ENCODE measurements at regions not wholly inside any gene's neighbourhood (a gene's known extent, or its start where the extent isn't known, plus 50 kb on each side); places are given as distances from the start of the nearest gene placed in this dataset.

GRCh38 chr19:27974082-27974513 lies 1238.9 kb downstream of the UQCRFS1 start:
- TF ChIP-seq CTCF (conservative IDR thresholded peaks at IDR 0.05), result peak; percentile 85
- DNase-seq (ENCODE audit: low read depth, low spot score), result peak; percentile 40
- Mint-ChIP-seq H3K4me1 (no peaks in the 10 kb centered on the region), H3K27ac (ENCODE audit: unreplicated experiment) (no peak overlapping the region), H3K4me3 (no peak overlapping the region), H3K27me3 (ENCODE audit: low read depth) (no peaks in the 10 kb centered on the region), H3K9me3 (peaks cover 2% of the 10 kb centered on the region), H3K36me3 (ENCODE audit: low read depth) (no peaks in the 10 kb centered on the region)

- DNase-seq (ENCODE audit: low read depth, low spot score), result no peak
- Mint-ChIP-seq H3K9me3 (no peaks in the 10 kb centered on the region), H3K27ac (ENCODE audit: unreplicated experiment) (no peak overlapping the region), H3K36me3 (ENCODE audit: low read depth) (no peaks in the 10 kb centered on the region), H3K4me1 (no peaks in the 10 kb centered on the region), H3K27me3 (ENCODE audit: low read depth) (no peaks in the 10 kb centered on the region), H3K4me3 (no peak overlapping the region)
- TF ChIP-seq CTCF (conservative IDR thresholded peaks at IDR 0.05), result no peak
These were observed 1240.5 kb downstream of the UQCRFS1 start for GRCh38 chr19:27972291-27973040.

- DNase-seq (ENCODE audit: low read depth, low spot score), result no peak
- H3K4me3 Mint-ChIP-seq, result no peak overlapping the region
- H3K27ac Mint-ChIP-seq (ENCODE audit: unreplicated experiment), result no peak overlapping the region
- no peak for TF ChIP-seq CTCF (conservative IDR thresholded peaks at IDR 0.05)
- no peaks in the 10 kb centered on the region for H3K4me1 Mint-ChIP-seq
- no peaks in the 10 kb centered on the region for H3K9me3 Mint-ChIP-seq
- H3K27me3 Mint-ChIP-seq (ENCODE audit: low read depth), result no peaks in the 10 kb centered on the region
- no peaks in the 10 kb centered on the region for H3K36me3 Mint-ChIP-seq (ENCODE audit: low read depth)
These were observed 1241.1 kb downstream of the UQCRFS1 start for GRCh38 chr19:27971869-27972268.

- DNase-seq (ENCODE audit: low read depth, low spot score), result no peak
- no peak overlapping the region for H3K4me3 Mint-ChIP-seq
- no peak for TF ChIP-seq CTCF (conservative IDR thresholded peaks at IDR 0.05)
- H3K9me3 Mint-ChIP-seq, result no peaks in the 10 kb centered on the region
- H3K27me3 Mint-ChIP-seq (ENCODE audit: low read depth), result no peaks in the 10 kb centered on the region
- no peaks in the 10 kb centered on the region for H3K4me1 Mint-ChIP-seq
- no peaks in the 10 kb centered on the region for H3K36me3 Mint-ChIP-seq (ENCODE audit: low read depth)
- H3K27ac Mint-ChIP-seq (ENCODE audit: unreplicated experiment), result no peak overlapping the region
These were observed 1241.9 kb downstream of the UQCRFS1 start for GRCh38 chr19:27971071-27971470.

- Mint-ChIP-seq H3K27me3 (ENCODE audit: low read depth) (peaks cover 11% of the 10 kb centered on the region), H3K4me3 (no peak overlapping the region), H3K27ac (ENCODE audit: unreplicated experiment) (no peak overlapping the region), H3K9me3 (no peaks in the 10 kb centered on the region), H3K36me3 (ENCODE audit: low read depth) (no peaks in the 10 kb centered on the region), H3K4me1 (peaks cover 13% of the 10 kb centered on the region)
- DNase-seq (ENCODE audit: low read depth, low spot score), result no peak
- TF ChIP-seq CTCF (conservative IDR thresholded peaks at IDR 0.05), result peak; percentile 80
These were observed 1246.5 kb downstream of the UQCRFS1 start for GRCh38 chr19:27966390-27966816.
